HAP-1 (cell line): ENCODE measurements at regions not wholly inside any gene's neighbourhood (a gene's known extent, or its start where the extent isn't known, plus 50 kb on each side); places are given as distances from the start of the nearest gene placed in this dataset.
A peak's percentile ranks its signal among the peaks of the same experiment; 100 is the strongest.

Experiments used
- DNase-seq, 2 experiments: peaks; one replicate each; pipeline ENCODE4 v3.0.0-alpha.2; 2016 to 2020; ENCODE audit warnings: low spot score in 2 of 2
- H3K27me3 ChIP-seq: fragments of 250-450 bp; sonication (Bioruptor Pico); 2 replicates; pipeline ENCODE4 v1.5.1; 2020; ENCODE audit warnings: low read depth, mild to moderate bottlenecking, moderate library complexity
- H3K36me3 ChIP-seq: fragments of 250-450 bp; sonication (Bioruptor Pico); replicated peaks from 2 replicates; pipeline ENCODE4 v1.5.1; 2020; ENCODE audit warnings: mild to moderate bottlenecking
- H3K4me1 ChIP-seq: fragments of 250-450 bp; sonication (Bioruptor Pico); 2 replicates; pipeline ENCODE4 v1.5.1; 2020; ENCODE audit warnings: mild to moderate bottlenecking
- H3K4me3 ChIP-seq: fragments of 250-450 bp; sonication (Bioruptor Pico); 2 replicates; pipeline ENCODE4 v1.5.1; 2020; ENCODE audit warnings: mild to moderate bottlenecking, moderate library complexity
- H3K9me3 ChIP-seq: fragments of 250-450 bp; sonication (Bioruptor Pico); 2 replicates; pipeline ENCODE4 v1.5.1; 2020; ENCODE audit warnings: mild to moderate bottlenecking, moderate library complexity
- in situ Hi-C: fragments of 300-500 bp; cut with MboI; formaldehyde crosslinking; loops from 3 replicates; pipeline ENCODE4 v1.14.3; 2020; ENCODE audit warnings: low sequenced_read_pairs, inconsistent platforms, mixed read lengths

- Histone ChIP-seq H3K27me3 (no peaks in the 10 kb centered on the region), H3K36me3 (no peaks in the 10 kb centered on the region), H3K4me3 (no peak overlapping the region), H3K4me1 (no peaks in the 10 kb centered on the region), H3K9me3 (no peaks in the 10 kb centered on the region)
- no peak for DNase-seq
- in situ Hi-C loops: no loop called here
These were observed 752.9 kb upstream of the CT83 start for GRCh38 chrX:117215683-117216082.

GRCh38 chrX:117196481-117196880 is 733.7 kb upstream of the CT83 start:
- in situ Hi-C loops: no loop called here
- no peaks in the 10 kb centered on the region for H3K36me3 ChIP-seq
- H3K27me3 ChIP-seq: no peaks in the 10 kb centered on the region
- no peaks in the 10 kb centered on the region for H3K9me3 ChIP-seq
- peak; percentile 42 to 49 for DNase-seq
- no peak overlapping the region for H3K4me3 ChIP-seq
- H3K4me1 ChIP-seq: peaks cover 16% of the 10 kb centered on the region

DNA sequence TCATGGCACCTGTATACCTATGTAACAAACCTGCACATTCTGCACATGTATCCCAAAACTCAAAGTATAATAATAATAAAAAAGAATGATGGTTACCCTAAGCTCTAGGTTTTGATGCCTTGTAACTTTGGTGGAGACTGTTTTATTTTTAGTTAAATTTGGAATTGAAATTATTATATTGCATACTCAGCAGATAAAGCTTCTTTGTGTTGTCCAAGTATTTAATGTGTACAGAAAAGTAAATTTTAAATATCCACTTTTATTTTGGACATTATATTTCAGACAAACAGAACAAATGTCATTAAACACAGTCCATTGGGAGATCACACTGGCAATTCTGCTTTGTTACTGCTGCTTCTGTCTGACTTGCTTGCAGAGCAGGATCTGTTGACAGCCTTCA is 684.5 kb upstream of the CT83 start:
- DNase-seq: no peak
- Histone ChIP-seq H3K4me1 (peaks cover 3% of the 10 kb centered on the region; the same call in 1 of the 2 replicates), H3K4me3 (no peak overlapping the region), H3K36me3 (no peaks in the 10 kb centered on the region), H3K9me3 (0 out of 2 replicates have a peak, but pooled peaks cover 4% of the 10 kb centered on the region), H3K27me3 (no peaks in the 10 kb centered on the region)
- in situ Hi-C loops: no loop called here

- in situ Hi-C loops: no loop called here
- Histone ChIP-seq H3K36me3 (no peaks in the 10 kb centered on the region), H3K27me3 (no peaks in the 10 kb centered on the region), H3K4me3 (no peak overlapping the region), H3K9me3 (no peaks in the 10 kb centered on the region), H3K4me1 (peaks cover 3% of the 10 kb centered on the region; the same call in 1 of the 2 replicates)
- DNase-seq: no peak
These were observed 675.3 kb upstream of the CT83 start for GRCh38 chrX:117138070-117138469.

DNA sequence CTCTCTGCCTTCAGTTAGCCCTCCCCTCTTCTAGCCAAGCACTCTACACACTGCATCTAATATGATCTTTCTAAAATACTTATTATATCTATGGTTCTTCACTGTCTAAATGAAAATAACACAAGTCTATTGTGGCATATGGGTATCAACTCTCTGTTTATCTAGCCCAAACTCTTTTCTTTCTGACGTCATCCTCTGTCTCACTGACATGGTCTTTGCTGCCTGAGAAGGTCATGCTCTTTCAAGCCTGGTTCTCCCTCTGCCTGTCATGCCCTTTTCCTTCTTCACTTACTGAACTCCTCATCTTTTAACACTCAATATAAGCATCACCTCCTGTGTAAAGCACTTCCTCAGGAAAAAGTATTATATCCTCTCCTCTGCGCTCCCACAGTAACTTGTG is 672.2 kb upstream of the CT83 start:
- in situ Hi-C loops: no loop called here
- no peak for DNase-seq
- Histone ChIP-seq H3K4me3 (no peak overlapping the region), H3K9me3 (no peaks in the 10 kb centered on the region), H3K36me3 (no peaks in the 10 kb centered on the region), H3K27me3 (no peaks in the 10 kb centered on the region), H3K4me1 (no peaks in the 10 kb centered on the region)

DNA sequence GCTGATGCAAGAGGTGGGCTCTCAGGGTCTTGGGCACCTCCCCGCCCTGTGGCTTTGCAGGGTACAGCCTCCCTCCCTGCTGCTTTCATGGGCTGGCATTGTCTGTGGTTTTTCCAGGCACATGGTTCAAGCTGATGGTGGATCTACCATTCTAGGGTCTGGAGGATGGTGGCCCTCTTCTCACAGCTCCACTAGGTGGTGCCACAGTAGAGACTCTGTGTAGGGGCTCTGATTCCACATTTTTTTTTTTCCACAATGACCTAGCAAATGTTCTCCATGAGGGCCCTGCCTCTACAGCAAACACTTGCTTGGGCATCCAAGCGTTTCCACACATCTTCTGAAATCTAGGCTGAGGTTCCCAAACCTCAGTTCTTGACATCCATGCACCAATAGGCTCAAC is 657.9 kb upstream of the CT83 start:
- Histone ChIP-seq H3K36me3 (no peaks in the 10 kb centered on the region), H3K27me3 (no peaks in the 10 kb centered on the region), H3K4me1 (no peaks in the 10 kb centered on the region), H3K4me3 (no peak overlapping the region), H3K9me3 (peaks cover 2% of the 10 kb centered on the region; the same call in 1 of the 2 replicates)
- DNase-seq: no peak
- in situ Hi-C loops: no loop called here

DNA sequence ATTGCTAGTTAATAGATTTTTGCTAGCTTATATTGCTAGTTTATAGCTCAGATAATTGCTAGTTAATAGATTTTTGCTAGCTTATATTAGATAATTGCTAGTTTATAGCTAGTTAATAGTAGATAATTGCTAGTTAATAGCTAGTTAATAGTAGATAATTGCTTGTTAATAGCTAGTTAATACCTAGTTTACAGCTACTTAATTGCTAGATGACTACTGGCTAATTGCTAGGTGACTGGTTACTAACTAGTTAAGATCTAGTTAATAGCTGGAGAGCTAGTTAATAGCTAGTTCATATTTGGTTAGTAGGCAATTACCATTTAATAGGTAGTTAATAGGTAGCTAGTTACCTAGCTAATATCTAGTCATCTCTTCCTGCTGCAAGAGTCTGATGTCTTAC is 633.8 kb upstream of the CT83 start:
- no peak for DNase-seq
- Histone ChIP-seq H3K9me3 (peaks cover 6% of the 10 kb centered on the region), H3K36me3 (no peaks in the 10 kb centered on the region)

DNA sequence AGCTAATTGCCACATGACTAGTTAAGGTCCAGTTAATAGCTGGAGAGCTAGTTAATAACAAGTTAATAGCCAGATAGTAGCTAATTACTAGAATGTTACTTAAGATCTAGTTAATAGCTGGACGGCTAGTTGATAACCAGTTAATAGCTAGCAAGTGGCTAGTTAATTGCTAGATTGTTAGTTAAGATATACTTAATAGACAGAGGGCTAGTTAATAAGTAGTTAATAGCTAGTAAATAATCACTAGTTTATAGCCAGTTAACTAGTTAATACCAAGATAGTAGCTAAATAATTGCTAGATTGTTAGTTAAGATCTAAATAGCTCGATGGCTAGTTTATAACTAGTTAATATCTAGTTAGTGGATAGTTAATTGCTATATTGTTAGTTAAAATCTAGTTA is 632.6 kb upstream of the CT83 start:
- Histone ChIP-seq H3K9me3 (peaks cover 6% of the 10 kb centered on the region), H3K27me3 (no peaks in the 10 kb centered on the region), H3K4me3 (no peak overlapping the region), H3K4me1 (no peaks in the 10 kb centered on the region; the same call in 1 of the 2 replicates), H3K36me3 (no peaks in the 10 kb centered on the region)
- in situ Hi-C loops: no loop called here
- DNase-seq: no peak

More for the DNA sequence above, 633.8 kb upstream of the CT83 start:
- Histone ChIP-seq H3K27me3 (no peaks in the 10 kb centered on the region), H3K4me3 (no peak overlapping the region), H3K4me1 (no peaks in the 10 kb centered on the region; the same call in 1 of the 2 replicates)
- in situ Hi-C loops: no loop called here

- no peaks in the 10 kb centered on the region; the same call in 1 of the 2 replicates for H3K4me1 ChIP-seq
- H3K9me3 ChIP-seq: peaks cover 6% of the 10 kb centered on the region
- no peak overlapping the region for H3K4me3 ChIP-seq
- no peaks in the 10 kb centered on the region for H3K36me3 ChIP-seq
- no peak for DNase-seq
- in situ Hi-C loops: no loop called here
- no peaks in the 10 kb centered on the region for H3K27me3 ChIP-seq
These were observed 631.4 kb upstream of the CT83 start for GRCh38 chrX:117094149-117094548.

- in situ Hi-C loops: no loop called here
- Histone ChIP-seq H3K4me3 (no peak overlapping the region), H3K4me1 (no peaks in the 10 kb centered on the region; the same call in 1 of the 2 replicates), H3K36me3 (no peaks in the 10 kb centered on the region), H3K9me3 (peaks cover 6% of the 10 kb centered on the region), H3K27me3 (no peaks in the 10 kb centered on the region)
- no peak for DNase-seq
These were observed 630.5 kb upstream of the CT83 start for GRCh38 chrX:117093319-117093718.

- H3K36me3 ChIP-seq: no peaks in the 10 kb centered on the region
- H3K4me1 ChIP-seq: no peaks in the 10 kb centered on the region
- in situ Hi-C loops: no loop called here
- H3K27me3 ChIP-seq: no peaks in the 10 kb centered on the region
- no peak for DNase-seq
- no peak overlapping the region for H3K4me3 ChIP-seq
- H3K9me3 ChIP-seq: peaks cover 6% of the 10 kb centered on the region
These were observed 629.9 kb upstream of the CT83 start for GRCh38 chrX:117092641-117093040.

GRCh38 chrX:117063224-117063623 is 600.4 kb upstream of the CT83 start:
- in situ Hi-C loops: no loop called here
- no peaks in the 10 kb centered on the region for H3K9me3 ChIP-seq

DNA sequence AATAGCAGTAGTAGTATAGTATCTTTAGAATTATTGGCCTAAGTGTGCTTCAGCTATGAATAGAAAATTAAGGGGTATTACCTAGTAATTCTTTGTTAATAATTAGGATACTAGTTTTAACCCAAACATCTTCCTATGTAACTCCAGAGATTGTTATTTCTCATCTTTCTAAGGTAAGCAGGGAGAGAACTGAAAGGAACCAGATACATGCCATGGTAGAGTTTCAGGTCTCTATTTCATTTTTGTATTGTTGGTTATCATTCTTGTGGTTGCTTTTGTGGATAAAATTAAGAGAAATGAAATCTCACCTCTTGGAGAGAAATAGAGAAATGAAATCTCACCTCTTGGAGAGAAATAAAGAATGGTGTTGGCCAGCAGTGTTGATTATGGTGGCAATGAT is 597.1 kb upstream of the CT83 start:
- H3K4me1 ChIP-seq: no peaks in the 10 kb centered on the region
- H3K27me3 ChIP-seq: no peaks in the 10 kb centered on the region
- in situ Hi-C loops: no loop called here
- no peak overlapping the region for H3K4me3 ChIP-seq
- no peaks in the 10 kb centered on the region for H3K36me3 ChIP-seq
- H3K9me3 ChIP-seq: no peaks in the 10 kb centered on the region
- DNase-seq: no peak

More at GRCh38 chrX:117063224-117063623, 600.4 kb upstream of the CT83 start:
- no peaks in the 10 kb centered on the region for H3K27me3 ChIP-seq
- H3K36me3 ChIP-seq: no peaks in the 10 kb centered on the region
- no peak overlapping the region for H3K4me3 ChIP-seq
- no peak for DNase-seq
- H3K4me1 ChIP-seq: no peaks in the 10 kb centered on the region

DNA sequence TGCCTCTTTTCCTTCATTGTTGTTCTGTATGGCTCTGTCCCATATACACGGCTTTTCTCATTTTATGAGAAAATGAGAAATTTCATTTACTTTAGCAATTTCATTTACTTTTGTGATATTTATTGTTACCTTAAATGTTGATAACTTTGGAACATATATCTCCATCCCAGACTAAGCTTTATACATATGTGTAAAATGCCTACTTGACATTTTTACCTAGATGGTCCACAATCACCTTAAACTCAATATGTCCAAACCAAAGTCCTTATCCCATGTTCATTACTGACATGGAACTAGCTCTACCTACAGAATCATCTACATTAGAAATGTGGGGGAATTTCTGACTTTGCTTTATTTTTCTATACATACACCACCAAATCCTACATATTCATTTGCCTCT is 590.5 kb upstream of the CT83 start:
- Histone ChIP-seq H3K27me3 (no peaks in the 10 kb centered on the region), H3K4me3 (no peak overlapping the region), H3K4me1 (no peaks in the 10 kb centered on the region), H3K36me3 (no peaks in the 10 kb centered on the region), H3K9me3 (no peaks in the 10 kb centered on the region)
- in situ Hi-C loops: no loop called here
- DNase-seq: no peak

- Histone ChIP-seq H3K4me1 (no peaks in the 10 kb centered on the region), H3K9me3 (no peaks in the 10 kb centered on the region), H3K4me3 (no peak overlapping the region), H3K36me3 (no peaks in the 10 kb centered on the region), H3K27me3 (no peaks in the 10 kb centered on the region)
- no peak for DNase-seq
- in situ Hi-C loops: no loop called here
These were observed 576.2 kb upstream of the CT83 start for GRCh38 chrX:117038918-117039440.
